Mucosa of rectum (tissue), 2 donors: ENCODE measurements at regions not wholly inside any gene's neighbourhood (a gene's known extent, or its start where the extent isn't known, plus 50 kb on each side); places are given as distances from the start of the nearest gene placed in this dataset.
"Not testable (repeated sequence)": the region's sequence is repeated elsewhere in the genome, so short reads cannot be mapped to it uniquely, and the experiment has no call there.

Experiments used
- H3K27ac ChIP-seq, 2 donors: one replicate each; pipeline ENCODE4 v1.7.0; 2013; ENCODE audit warnings: inconsistent platforms in 2 of 2, low read depth in 2 of 2, low read length in 2 of 2
- H3K27me3 ChIP-seq, 2 donors: one replicate each; pipeline ENCODE4 v1.7.0; 2013; ENCODE audit warnings: low read length in 2 of 2; ENCODE audit not compliant: control insufficient read depth in 2 of 2, insufficient read depth in 2 of 2
- H3K36me3 ChIP-seq, 2 donors: one replicate each; pipeline ENCODE4 v1.7.0; 2013; ENCODE audit warnings: low read length in 2 of 2; ENCODE audit not compliant: control insufficient read depth in 2 of 2, insufficient read depth in 2 of 2
- H3K4me1 ChIP-seq, 2 donors: one replicate each; pipeline ENCODE4 v1.7.0; 2013; ENCODE audit warnings: low read length in 2 of 2, mild to moderate bottlenecking in 1 of 2; ENCODE audit not compliant: control insufficient read depth in 2 of 2, insufficient read depth in 2 of 2
- H3K4me3 ChIP-seq, 2 donors: one replicate each; pipeline ENCODE4 v1.7.0; 2013; ENCODE audit warnings: low read length in 2 of 2
- H3K9ac ChIP-seq, 2 donors: one replicate each; pipeline ENCODE4 v1.7.0; 2013; ENCODE audit warnings: low read length in 2 of 2, low read depth in 1 of 2, mild to moderate bottlenecking in 1 of 2
- H3K9me3 ChIP-seq, 2 donors: one replicate each; pipeline ENCODE4 v1.7.0; 2013; ENCODE audit warnings: low read length in 2 of 2; ENCODE audit not compliant: control insufficient read depth in 2 of 2
- donor health status: healthy.
- donor health status: Normal muscosa, but diverticular disease.

GRCh38 chr4:154033921-154034320 is 245.0 kb upstream of the SFRP2 start:
- H3K27me3 ChIP-seq: no peaks in the 10 kb centered on the region
- H3K4me1 ChIP-seq: no peaks in the 10 kb centered on the region
- H3K9me3 ChIP-seq: no peaks in the 10 kb centered on the region
- H3K27ac ChIP-seq: no peak overlapping the region
- H3K4me3 ChIP-seq: no peak overlapping the region
- no peak overlapping the region for H3K9ac ChIP-seq
- H3K36me3 ChIP-seq: no peaks in the 10 kb centered on the region

GRCh38 chr4:154032914-154033313 is 244.0 kb upstream of the SFRP2 start:
- no peak overlapping the region for H3K27ac ChIP-seq
- no peaks in the 10 kb centered on the region for H3K36me3 ChIP-seq
- H3K4me1 ChIP-seq: no peaks in the 10 kb centered on the region
- no peaks in the 10 kb centered on the region for H3K9me3 ChIP-seq
- no peak overlapping the region for H3K4me3 ChIP-seq
- H3K9ac ChIP-seq: no peak overlapping the region
- no peaks in the 10 kb centered on the region for H3K27me3 ChIP-seq

- H3K27me3 ChIP-seq: no peaks in the 10 kb centered on the region
- H3K9me3 ChIP-seq: no peaks in the 10 kb centered on the region
- no peaks in the 10 kb centered on the region for H3K4me1 ChIP-seq
- H3K27ac ChIP-seq: no peak overlapping the region
- H3K9ac ChIP-seq: no peak overlapping the region
- H3K4me3 ChIP-seq: no peak overlapping the region
- no peaks in the 10 kb centered on the region for H3K36me3 ChIP-seq
Measured at GRCh38 chr4:154030746-154031145, 241.9 kb upstream of the SFRP2 start.

- H3K27me3 ChIP-seq: no peaks in the 10 kb centered on the region
- H3K9ac ChIP-seq: no peak overlapping the region
- no peak overlapping the region for H3K27ac ChIP-seq
- H3K36me3 ChIP-seq: no peaks in the 10 kb centered on the region
- H3K4me3 ChIP-seq: no peak overlapping the region
- H3K4me1 ChIP-seq: no peaks in the 10 kb centered on the region
- no peaks in the 10 kb centered on the region for H3K9me3 ChIP-seq
Measured at GRCh38 chr4:154030152-154030551, 241.3 kb upstream of the SFRP2 start.

- no peaks in the 10 kb centered on the region for H3K4me1 ChIP-seq
- H3K9ac ChIP-seq: no peak overlapping the region
- no peak overlapping the region for H3K27ac ChIP-seq
- no peaks in the 10 kb centered on the region for H3K36me3 ChIP-seq
- no peak overlapping the region for H3K4me3 ChIP-seq
- H3K27me3 ChIP-seq: no peaks in the 10 kb centered on the region
- no peaks in the 10 kb centered on the region for H3K9me3 ChIP-seq
Measured at GRCh38 chr4:154029171-154029570, 240.3 kb upstream of the SFRP2 start.

- Histone ChIP-seq H3K9me3 (no peaks in the 10 kb centered on the region), H3K9ac (no peak overlapping the region), H3K27ac (no peak overlapping the region), H3K36me3 (no peaks in the 10 kb centered on the region), H3K4me3 (no peak overlapping the region), H3K27me3 (no peaks in the 10 kb centered on the region), H3K4me1 (no peaks in the 10 kb centered on the region)
Measured at GRCh38 chr4:154025110-154025509, 236.2 kb upstream of the SFRP2 start.

- Histone ChIP-seq H3K4me3 (no peak overlapping the region), H3K36me3 (no peaks in the 10 kb centered on the region), H3K4me1 (no peaks in the 10 kb centered on the region), H3K9ac (no peak overlapping the region), H3K9me3 (no peaks in the 10 kb centered on the region), H3K27ac (no peak overlapping the region), H3K27me3 (no peaks in the 10 kb centered on the region)
Measured at GRCh38 chr4:154024097-154024694, 235.3 kb upstream of the SFRP2 start.

- not testable (repeated sequence) for H3K4me3 ChIP-seq, H3K9me3 ChIP-seq, H3K4me1 ChIP-seq, H3K9ac ChIP-seq, H3K27me3 ChIP-seq, H3K27ac ChIP-seq, H3K36me3 ChIP-seq
Measured at GRCh38 chr4:154023671-154024070, 234.8 kb upstream of the SFRP2 start.

- Histone ChIP-seq H3K27me3 (no peaks in the 10 kb centered on the region), H3K4me1 (no peaks in the 10 kb centered on the region), H3K27ac (no peak overlapping the region), H3K9ac (no peak overlapping the region), H3K9me3 (no peaks in the 10 kb centered on the region), H3K4me3 (no peak overlapping the region), H3K36me3 (no peaks in the 10 kb centered on the region)
Measured at GRCh38 chr4:154019811-154020210, 230.9 kb upstream of the SFRP2 start.

GRCh38 chr4:154018659-154019058 is 229.8 kb upstream of the SFRP2 start:
- Histone ChIP-seq H3K4me1 (no peaks in the 10 kb centered on the region), H3K27me3 (no peaks in the 10 kb centered on the region)

GRCh38 chr4:154015578-154015977 is 226.7 kb upstream of the SFRP2 start:
- no peak overlapping the region for H3K4me3 ChIP-seq
- H3K4me1 ChIP-seq: no peaks in the 10 kb centered on the region
- no peak overlapping the region for H3K9ac ChIP-seq
- H3K36me3 ChIP-seq: no peaks in the 10 kb centered on the region
- H3K9me3 ChIP-seq: no peaks in the 10 kb centered on the region
- no peak overlapping the region for H3K27ac ChIP-seq
- no peaks in the 10 kb centered on the region for H3K27me3 ChIP-seq

More at GRCh38 chr4:154018659-154019058, 229.8 kb upstream of the SFRP2 start:
- Histone ChIP-seq H3K27ac (no peak overlapping the region), H3K4me3 (no peak overlapping the region), H3K36me3 (no peaks in the 10 kb centered on the region), H3K9ac (no peak overlapping the region), H3K9me3 (no peaks in the 10 kb centered on the region)
